Coronary artery (tissue), 2 donors: ENCODE measurements at regions not wholly inside any gene's neighbourhood (a gene's known extent, or its start where the extent isn't known, plus 50 kb on each side); places are given as distances from the start of the nearest gene placed in this dataset.

Experiments
- DNase-seq: peaks from one replicate; pipeline ENCODE4 v3.0.0-alpha.2; 2017; ENCODE audit warnings: low spot score
- H3K27ac ChIP-seq, 2 donors: fragments of 200-600 bp; sonication (generic); one replicate each; pipeline ENCODE4 v1.5.1; 2016 to 2019
- H3K4me3 ChIP-seq: fragments of 200-600 bp; sonication (generic); 2 replicates; pipeline ENCODE4 v1.5.1; 2016; ENCODE audit warnings: mild to moderate bottlenecking, moderate library complexity
- TF ChIP-seq, protein P1 (sequence below): fragments of 200-600 bp; sonication (generic); IDR thresholded peaks from one replicate; pipeline ENCODE4 v1.5.1; 2019; ENCODE audit warnings: antibody characterized with exemption

DNA sequence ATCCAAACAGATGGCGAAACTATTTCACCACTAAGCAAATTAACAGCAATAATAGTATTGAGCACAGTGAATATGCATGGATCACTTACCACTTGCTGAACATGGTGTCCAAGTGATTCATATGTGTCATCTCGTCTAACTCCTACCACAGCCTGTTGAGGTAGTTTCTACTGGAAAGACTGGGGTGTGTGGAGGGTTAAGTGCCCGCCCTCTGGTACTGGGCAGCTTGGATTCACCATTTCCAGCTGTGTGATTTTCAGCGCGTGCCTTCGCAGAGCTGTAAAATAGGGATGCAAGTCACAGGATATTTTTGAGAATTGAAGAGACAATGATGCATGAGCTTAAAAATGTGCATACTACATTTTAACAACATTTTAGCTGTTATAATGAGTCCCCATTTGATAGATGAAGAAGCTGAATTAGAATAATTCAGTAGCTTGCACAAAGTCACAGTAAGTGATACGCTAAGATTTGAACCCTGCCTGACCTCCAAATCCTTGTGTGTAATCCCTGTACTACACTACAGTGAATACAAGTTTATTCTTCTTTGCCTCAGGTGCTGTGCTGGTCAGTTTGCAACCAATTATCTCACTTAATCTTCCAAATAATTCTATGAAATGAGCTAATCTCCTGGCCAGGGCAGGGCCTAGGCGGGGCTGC is 75.2 kb upstream of the SIX2 start:
- no peak for DNase-seq
- TF ChIP-seq, protein P1, sequence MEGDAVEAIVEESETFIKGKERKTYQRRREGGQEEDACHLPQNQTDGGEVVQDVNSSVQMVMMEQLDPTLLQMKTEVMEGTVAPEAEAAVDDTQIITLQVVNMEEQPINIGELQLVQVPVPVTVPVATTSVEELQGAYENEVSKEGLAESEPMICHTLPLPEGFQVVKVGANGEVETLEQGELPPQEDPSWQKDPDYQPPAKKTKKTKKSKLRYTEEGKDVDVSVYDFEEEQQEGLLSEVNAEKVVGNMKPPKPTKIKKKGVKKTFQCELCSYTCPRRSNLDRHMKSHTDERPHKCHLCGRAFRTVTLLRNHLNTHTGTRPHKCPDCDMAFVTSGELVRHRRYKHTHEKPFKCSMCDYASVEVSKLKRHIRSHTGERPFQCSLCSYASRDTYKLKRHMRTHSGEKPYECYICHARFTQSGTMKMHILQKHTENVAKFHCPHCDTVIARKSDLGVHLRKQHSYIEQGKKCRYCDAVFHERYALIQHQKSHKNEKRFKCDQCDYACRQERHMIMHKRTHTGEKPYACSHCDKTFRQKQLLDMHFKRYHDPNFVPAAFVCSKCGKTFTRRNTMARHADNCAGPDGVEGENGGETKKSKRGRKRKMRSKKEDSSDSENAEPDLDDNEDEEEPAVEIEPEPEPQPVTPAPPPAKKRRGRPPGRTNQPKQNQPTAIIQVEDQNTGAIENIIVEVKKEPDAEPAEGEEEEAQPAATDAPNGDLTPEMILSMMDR: no peak
- Histone ChIP-seq H3K27ac (no peak overlapping the region), H3K4me3 (no peak overlapping the region)

DNA sequence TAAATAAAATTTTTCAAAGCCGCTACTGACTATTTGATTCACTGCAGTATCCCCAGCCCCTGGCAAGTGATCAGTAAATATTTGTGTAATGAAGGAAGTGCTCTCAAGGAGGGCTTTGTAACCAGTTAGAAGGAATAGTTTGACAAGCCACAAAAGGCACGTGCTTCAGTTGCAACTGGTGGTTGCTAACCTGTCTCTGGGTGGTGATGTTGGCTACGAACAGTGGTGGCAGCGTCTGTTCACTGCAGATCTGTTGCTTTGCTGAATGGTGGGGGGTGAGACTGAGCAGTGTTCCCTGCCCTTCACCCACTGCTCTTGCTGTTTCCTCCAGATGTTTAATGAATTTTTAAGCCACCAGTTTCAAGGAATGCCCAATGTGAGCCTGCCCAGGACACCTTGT is 73.9 kb upstream of the SIX2 start:
- Histone ChIP-seq H3K4me3 (no peak overlapping the region), H3K27ac (no peak overlapping the region)
- DNase-seq: no peak
- TF ChIP-seq, protein P1: no peak

GRCh38 chr2:45074713-45075112 is 65.5 kb upstream of the SIX2 start:
- TF ChIP-seq, protein P1: no peak
- H3K4me3 ChIP-seq: no peak overlapping the region
- no peak overlapping the region for H3K27ac ChIP-seq
- DNase-seq: peak; percentile 33

- TF ChIP-seq, protein P1: no peak
- H3K4me3 ChIP-seq: no peak overlapping the region
- no peak overlapping the region for H3K27ac ChIP-seq
- DNase-seq: peak; percentile 46
Measured at GRCh38 chr2:45072862-45073237, 63.6 kb upstream of the SIX2 start.

GRCh38 chr2:45072064-45072861 is 63.0 kb upstream of the SIX2 start:
- DNase-seq: peak; percentile 26
- TF ChIP-seq, protein P1: no peak

DNA sequence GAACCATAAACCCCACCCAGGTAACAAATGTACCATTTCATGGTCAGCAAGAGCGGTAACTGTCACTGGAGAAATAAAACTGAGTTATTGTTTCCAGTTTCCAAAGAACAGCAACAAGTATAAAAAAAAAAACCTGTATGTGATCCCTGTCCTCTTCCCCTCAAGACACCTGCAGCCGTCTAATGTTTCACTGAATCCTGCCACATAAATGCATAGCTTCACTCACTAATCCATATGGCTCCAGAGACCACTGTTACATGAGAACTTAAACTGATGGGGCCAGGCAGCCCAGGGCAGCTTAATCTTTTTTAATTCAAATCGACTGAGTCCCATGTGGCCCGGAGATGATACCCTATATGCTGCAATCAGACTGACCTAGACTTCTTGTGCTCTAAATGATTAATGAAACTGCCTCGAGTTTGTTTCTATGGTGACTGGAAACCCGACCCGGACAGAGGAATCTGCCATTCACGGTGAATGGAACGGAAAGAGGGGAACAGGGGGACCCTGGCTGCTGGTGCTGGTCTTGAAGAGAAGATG is 60.9 kb upstream of the SIX2 start:
- DNase-seq: no peak
- H3K4me3 ChIP-seq: no peak overlapping the region
- TF ChIP-seq, protein P1: no peak
- H3K27ac ChIP-seq: no peak overlapping the region

More at GRCh38 chr2:45072064-45072861, 63.0 kb upstream of the SIX2 start:
- Histone ChIP-seq H3K4me3 (no peak overlapping the region), H3K27ac (no peak overlapping the region)
